MCF 10A (cell line): ENCODE measurements at regions not wholly inside any gene's neighbourhood (a gene's known extent, or its start where the extent isn't known, plus 50 kb on each side); places are given as distances from the start of the nearest gene placed in this dataset.

Experiments
- BruUV-seq: library from RNA; stranded (reverse); fragments of 400-500 nt; replicated peaks from 2 replicates; lab custom pipeline; 2021; lab: Mats Ljungman, UMichigan
- CTCF ChIA-PET: fragments of 300-600 bp; sonication (Branson Sonifier 250); formaldehyde crosslinking; extraction: SDS; loops from one replicate; lab custom pipeline; 2021; ENCODE audit warnings: antibody characterized with exemption, inconsistent platforms; lab: Yijun Ruan, JAX
- POLR2A ChIA-PET: fragments of 300-600, 350-650 bp; sonication (Branson Sonifier 250); formaldehyde crosslinking; extraction: SDS; loops from one replicate; lab custom pipeline; 2020; ENCODE audit warnings: antibody characterized with exemption, inconsistent platforms; lab: Yijun Ruan, JAX
- DNase-seq: peaks from one replicate; pipeline ENCODE4 v3.0.0-alpha.2; 2018; ENCODE audit not compliant: unreplicated experiment
- H3K27ac Mint-ChIP-seq: one replicate; pipeline ENCODE4 v1.8.0; 2022; ENCODE audit warnings: mild to moderate bottlenecking, low read depth, mixed read lengths; ENCODE audit not compliant: unreplicated experiment
- H3K27me3 Mint-ChIP-seq: one replicate; pipeline ENCODE4 v1.8.0; 2022; ENCODE audit warnings: mixed read lengths; ENCODE audit not compliant: insufficient read depth, unreplicated experiment
- H3K36me3 Mint-ChIP-seq: one replicate; pipeline ENCODE4 v1.8.0; 2022; ENCODE audit warnings: mild to moderate bottlenecking, moderate library complexity, mixed read lengths; ENCODE audit not compliant: insufficient read depth, unreplicated experiment
- H3K4me1 Mint-ChIP-seq: one replicate; pipeline ENCODE4 v1.8.0; 2022; ENCODE audit warnings: mixed read lengths; ENCODE audit not compliant: insufficient read depth, unreplicated experiment
- H3K4me3 Mint-ChIP-seq: one replicate; pipeline ENCODE4 v1.8.0; 2022; ENCODE audit warnings: mild to moderate bottlenecking, moderate library complexity, mixed read lengths; ENCODE audit not compliant: unreplicated experiment
- H3K9me3 Mint-ChIP-seq: one replicate; pipeline ENCODE4 v1.8.0; 2022; ENCODE audit warnings: mixed read lengths; ENCODE audit not compliant: unreplicated experiment
- CTCF ChIP-seq: fragments of 200-600 bp; IDR thresholded peaks from one replicate; pipeline ENCODE4 v1.8.0; 2022; ENCODE audit warnings: antibody characterized with exemption, mild to moderate bottlenecking; ENCODE audit not compliant: unreplicated experiment
- intact Hi-C: fragments of 100-400 bp; cut with micrococcal nuclease; formaldehyde crosslinking; loops from 2 replicates; pipeline ENCODE4 v1.14.1; 2022

GRCh38 chr1:69122373-69122772, 445.3 kb upstream of the LRRC7 start:
- POLR2A ChIA-PET, result interaction anchor here (0.5 kb wide), 1 partner anchor 11 kb away, joined by 3 read pairs; no protein-coding TSS in a partner anchor
- DNase-seq, result no peak
- no peaks in the 10 kb centered on the region for H3K36me3 Mint-ChIP-seq
- intact Hi-C loops, result no loop called here
- no TSS peak for BruUV-seq
- H3K4me3 Mint-ChIP-seq, result no peak overlapping the region
- CTCF ChIA-PET, result no interaction called here
- H3K4me1 Mint-ChIP-seq, result no peaks in the 10 kb centered on the region
- no peaks in the 10 kb centered on the region for H3K27me3 Mint-ChIP-seq
- no peak for TF ChIP-seq CTCF
- H3K9me3 Mint-ChIP-seq, result peaks cover 7% of the 10 kb centered on the region
- no peak overlapping the region for H3K27ac Mint-ChIP-seq

DNA sequence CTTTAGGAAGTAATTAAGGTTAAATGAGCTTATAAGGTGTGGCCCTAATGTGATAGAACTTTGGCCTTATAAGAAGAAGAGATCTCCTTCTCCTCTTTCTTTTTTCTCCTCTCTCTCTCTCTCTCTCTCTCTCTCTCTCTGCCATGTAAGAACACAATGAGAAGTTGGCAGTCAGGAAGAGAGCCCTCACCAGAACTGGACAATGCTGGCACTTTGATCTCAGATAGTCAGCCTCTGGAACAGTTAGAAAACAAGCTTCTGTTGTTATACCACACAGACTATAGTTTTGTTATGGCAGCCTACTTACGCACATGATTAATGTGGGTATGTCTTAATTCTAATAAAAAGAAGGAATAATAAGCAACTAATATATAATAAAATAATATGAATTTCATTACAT, 444.2 kb upstream of the LRRC7 start:
- CTCF ChIA-PET, result interaction anchor here (0.6 kb wide), 1 partner anchor 304 kb away, joined by 3 read pairs; no protein-coding TSS in a partner anchor
- no peak for DNase-seq
- Mint-ChIP-seq H3K27me3 (no peaks in the 10 kb centered on the region), H3K4me1 (no peaks in the 10 kb centered on the region), H3K36me3 (no peaks in the 10 kb centered on the region), H3K9me3 (peaks cover 7% of the 10 kb centered on the region), H3K4me3 (no peak overlapping the region), H3K27ac (no peak overlapping the region)
- intact Hi-C loops, result no loop called here
- no TSS peak for BruUV-seq
- TF ChIP-seq CTCF, result no peak
- POLR2A ChIA-PET, result no interaction called here

GRCh38 chr1:69126796-69127195, 440.9 kb upstream of the LRRC7 start:
- POLR2A ChIA-PET, result no interaction called here
- intact Hi-C loops, result no loop called here
- Mint-ChIP-seq H3K27me3 (no peaks in the 10 kb centered on the region), H3K4me1 (no peaks in the 10 kb centered on the region), H3K4me3 (no peak overlapping the region), H3K9me3 (no peaks in the 10 kb centered on the region), H3K36me3 (no peaks in the 10 kb centered on the region), H3K27ac (no peak overlapping the region)
- CTCF ChIA-PET, result no interaction called here
- no peak for DNase-seq
- no TSS peak for BruUV-seq
- TF ChIP-seq CTCF, result no peak

DNA sequence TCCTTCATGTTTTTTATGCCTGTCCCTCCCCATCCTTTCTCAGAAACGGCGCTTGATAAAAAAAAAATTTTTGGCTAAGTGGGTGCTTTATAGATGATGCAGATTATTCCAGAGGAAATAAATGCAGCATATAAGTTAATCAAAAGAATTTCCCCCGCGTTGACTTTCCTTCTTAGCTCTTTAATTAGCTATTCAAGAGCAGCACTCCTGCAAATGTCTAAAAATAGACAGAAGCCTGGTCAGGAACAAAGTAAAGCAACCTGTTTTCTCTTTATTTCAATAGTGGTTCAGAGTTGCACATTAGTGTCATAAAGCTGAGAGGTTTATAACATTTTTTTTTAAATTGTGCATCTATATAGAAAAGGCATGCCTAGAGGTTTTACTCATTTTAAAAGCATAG, 439.5 kb upstream of the LRRC7 start:
- Mint-ChIP-seq H3K36me3 (no peaks in the 10 kb centered on the region), H3K4me3 (no peak overlapping the region), H3K27ac (no peak overlapping the region), H3K4me1 (no peaks in the 10 kb centered on the region), H3K9me3 (no peaks in the 10 kb centered on the region), H3K27me3 (peaks cover 12% of the 10 kb centered on the region)
- BruUV-seq, result no TSS peak
- TF ChIP-seq CTCF, result no peak
- DNase-seq, result no peak
- intact Hi-C loops, result no loop called here
- ChIA-PET CTCF (interaction anchor here (1.0 kb wide), 1 partner anchor 16 kb away, joined by 3 read pairs; no protein-coding TSS in a partner anchor), POLR2A (no interaction called here)
